Endodermal cell (in vitro differentiated cells): ENCODE measurements at regions not wholly inside any gene's neighbourhood (a gene's known extent, or its start where the extent isn't known, plus 50 kb on each side); places are given as distances from the start of the nearest gene placed in this dataset.

Source experiments
- DNase-seq: peaks from one replicate; pipeline ENCODE4 v3.0.0-alpha.2; 2017
- H3K27ac ChIP-seq: 2 replicates; pipeline ENCODE4 v1.5.1; 2013; ENCODE audit warnings: mild to moderate bottlenecking, low read depth, low read length, moderate library complexity
- H3K27me3 ChIP-seq: 2 replicates; pipeline ENCODE4 v1.6.1; 2013; ENCODE audit warnings: mild to moderate bottlenecking, low read length, moderate library complexity; ENCODE audit not compliant: insufficient read depth, control insufficient read depth, poor library complexity, severe bottlenecking
- H3K36me3 ChIP-seq: 2 replicates; pipeline ENCODE4 v1.7.0; 2013; ENCODE audit warnings: mild to moderate bottlenecking, low read length, moderate library complexity; ENCODE audit not compliant: control insufficient read depth, insufficient read depth
- H3K4me1 ChIP-seq: one replicate; pipeline ENCODE4 v1.7.0; 2013; ENCODE audit warnings: low read length; ENCODE audit not compliant: control insufficient read depth, insufficient read depth
- H3K4me3 ChIP-seq: 2 replicates; pipeline ENCODE4 v1.5.1; 2013; ENCODE audit warnings: mild to moderate bottlenecking, low read length, moderate library complexity
- H3K9ac ChIP-seq: 2 replicates; pipeline ENCODE4 v1.6.1; 2013; ENCODE audit warnings: mild to moderate bottlenecking, low read length, moderate library complexity; ENCODE audit not compliant: poor library complexity, severe bottlenecking; ENCODE audit errors: extremely low read depth
- H3K9me3 ChIP-seq: 2 replicates; pipeline ENCODE4 v1.6.1; 2013; ENCODE audit warnings: mild to moderate bottlenecking, low read length, moderate library complexity; ENCODE audit not compliant: control insufficient read depth
- H3K27ac Mint-ChIP-seq: 2 replicates; pipeline ENCODE4 v1.8.0; 2020; ENCODE audit warnings: mixed read lengths
- H3K27me3 Mint-ChIP-seq: 2 replicates; pipeline ENCODE4 v1.8.0; 2021; ENCODE audit warnings: mild to moderate bottlenecking, mixed read lengths; ENCODE audit not compliant: insufficient read depth
- H3K36me3 Mint-ChIP-seq: 2 replicates; pipeline ENCODE4 v1.8.0; 2020; ENCODE audit warnings: low read depth, mixed read lengths
- H3K4me1 Mint-ChIP-seq: 2 replicates; pipeline ENCODE4 v1.8.0; 2020; ENCODE audit warnings: mixed read lengths
- H3K4me3 Mint-ChIP-seq: 2 replicates; pipeline ENCODE4 v1.8.0; 2020; ENCODE audit warnings: mild to moderate bottlenecking, moderate library complexity, mixed read lengths
- H3K9me3 Mint-ChIP-seq: 2 replicates; pipeline ENCODE4 v1.8.0; 2020; ENCODE audit warnings: mild to moderate bottlenecking, mixed read lengths
- WGBS, 2 experiments: methylation state at CpG; one replicate each; pipeline versions ENCODE4 v1.1.5 to v1.1.7; 2013; ENCODE audit warnings: missing lambda C conversion rate in 2 of 2, mixed read lengths in 1 of 2; ENCODE audit not compliant: insufficient coverage in 1 of 2, insufficient read length in 1 of 2; 5-methylcytosine and 5-hydroxymethylcytosine counted together
- TF ChIP-seq, protein P1 (sequence below): fragments of 200-600 bp; sonication (generic); conservative IDR thresholded peaks from 2 replicates; pipeline ENCODE4 v1.5.0; 2021; ENCODE audit warnings: antibody characterized with exemption, mild to moderate bottlenecking

- Mint-ChIP-seq H3K27me3 (peaks cover 3% of the 10 kb centered on the region), H3K9me3 (peaks cover 9% of the 10 kb centered on the region), H3K4me3 (no peak overlapping the region), H3K27ac (no peak overlapping the region), H3K36me3 (no peaks in the 10 kb centered on the region), H3K4me1 (peaks cover 6% of the 10 kb centered on the region)
- H3K4me3 ChIP-seq = no peak overlapping the region
- H3K36me3 ChIP-seq = no peaks in the 10 kb centered on the region
- DNase-seq = no peak
- H3K27me3 ChIP-seq = no peaks in the 10 kb centered on the region
- WGBS, 2 experiments = 96 to 100% methylated on average over 2 of the region's 2 CpGs
- H3K4me1 ChIP-seq = no peaks in the 10 kb centered on the region
- no peak overlapping the region for H3K27ac ChIP-seq
- TF ChIP-seq, protein P1, sequence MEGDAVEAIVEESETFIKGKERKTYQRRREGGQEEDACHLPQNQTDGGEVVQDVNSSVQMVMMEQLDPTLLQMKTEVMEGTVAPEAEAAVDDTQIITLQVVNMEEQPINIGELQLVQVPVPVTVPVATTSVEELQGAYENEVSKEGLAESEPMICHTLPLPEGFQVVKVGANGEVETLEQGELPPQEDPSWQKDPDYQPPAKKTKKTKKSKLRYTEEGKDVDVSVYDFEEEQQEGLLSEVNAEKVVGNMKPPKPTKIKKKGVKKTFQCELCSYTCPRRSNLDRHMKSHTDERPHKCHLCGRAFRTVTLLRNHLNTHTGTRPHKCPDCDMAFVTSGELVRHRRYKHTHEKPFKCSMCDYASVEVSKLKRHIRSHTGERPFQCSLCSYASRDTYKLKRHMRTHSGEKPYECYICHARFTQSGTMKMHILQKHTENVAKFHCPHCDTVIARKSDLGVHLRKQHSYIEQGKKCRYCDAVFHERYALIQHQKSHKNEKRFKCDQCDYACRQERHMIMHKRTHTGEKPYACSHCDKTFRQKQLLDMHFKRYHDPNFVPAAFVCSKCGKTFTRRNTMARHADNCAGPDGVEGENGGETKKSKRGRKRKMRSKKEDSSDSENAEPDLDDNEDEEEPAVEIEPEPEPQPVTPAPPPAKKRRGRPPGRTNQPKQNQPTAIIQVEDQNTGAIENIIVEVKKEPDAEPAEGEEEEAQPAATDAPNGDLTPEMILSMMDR = no peak
- H3K9ac ChIP-seq = no peak overlapping the region
- peaks cover 5% of the 10 kb centered on the region for H3K9me3 ChIP-seq
These were observed 873.5 kb upstream of the EEF2KMT start for GRCh38 chr16:5971106-5971505.

- Mint-ChIP-seq H3K27me3 (no peaks in the 10 kb centered on the region), H3K4me1 (peaks cover 8% of the 10 kb centered on the region), H3K4me3 (no peak overlapping the region), H3K27ac (no peak overlapping the region), H3K9me3 (peaks cover 4% of the 10 kb centered on the region), H3K36me3 (no peaks in the 10 kb centered on the region)
- Histone ChIP-seq H3K9me3 (peaks cover 2% of the 10 kb centered on the region), H3K27me3 (no peaks in the 10 kb centered on the region), H3K27ac (no peak overlapping the region), H3K4me1 (no peaks in the 10 kb centered on the region), H3K4me3 (no peak overlapping the region), H3K36me3 (no peaks in the 10 kb centered on the region), H3K9ac (no peak overlapping the region)
- WGBS, 2 experiments = 90 to 95% methylated on average over 4 to 7 of the region's 7 CpGs
- DNase-seq = no peak
- TF ChIP-seq, protein P1 = no peak
These were observed 868.4 kb upstream of the EEF2KMT start for GRCh38 chr16:5966004-5966403.

- Histone ChIP-seq H3K27me3 (no peaks in the 10 kb centered on the region), H3K9me3 (no peaks in the 10 kb centered on the region), H3K9ac (no peak overlapping the region), H3K4me1 (no peaks in the 10 kb centered on the region), H3K27ac (no peak overlapping the region), H3K4me3 (no peak overlapping the region), H3K36me3 (no peaks in the 10 kb centered on the region)
- DNase-seq = no peak
- WGBS, 2 experiments = 93 to 95% methylated on average over 3 of the region's 3 CpGs
- H3K4me1 Mint-ChIP-seq = peaks cover 8% of the 10 kb centered on the region
- TF ChIP-seq, protein P1 = no peak
- peaks cover 2% of the 10 kb centered on the region for H3K27me3 Mint-ChIP-seq
- no peaks in the 10 kb centered on the region for H3K36me3 Mint-ChIP-seq
- H3K27ac Mint-ChIP-seq = no peak overlapping the region
- no peaks in the 10 kb centered on the region for H3K9me3 Mint-ChIP-seq
- H3K4me3 Mint-ChIP-seq = no peak overlapping the region
These were observed 867.7 kb upstream of the EEF2KMT start for GRCh38 chr16:5965321-5965720.
